ENCODE measurements at regions not wholly inside any gene's neighbourhood (a gene's known extent, or its start where the extent isn't known, plus 50 kb on each side); places are given as distances from the start of the nearest gene placed in this dataset.

GRCh38 chr7:49187543-49188268 lies 263.4 kb downstream of the CDC14C start:
- TF ChIP-seq CTCF (conservative IDR thresholded peaks at IDR 0.05): no peak
- TF ChIP-seq EZH2 (IDR thresholded peaks at IDR 0.05; ENCODE audit: low read depth): no peak

Measured in PC-9 (cell line).